Trophoblast cell (in vitro differentiated cells and primary cell): ENCODE measurements at regions not wholly inside any gene's neighbourhood (a gene's known extent, or its start where the extent isn't known, plus 50 kb on each side); places are given as distances from the start of the nearest gene placed in this dataset.
"Not testable (repeated sequence)": the region's sequence is repeated elsewhere in the genome, so short reads cannot be mapped to it uniquely, and the experiment has no call there.

Experiments
- DNase-seq, 2 donors: peaks; one replicate each; pipeline ENCODE4 v3.0.0-alpha.2; 2016
- H2AFZ ChIP-seq: 2 replicates; pipeline ENCODE4 v1.6.1; 2013; ENCODE audit warnings: low read length, moderate library complexity, mild to moderate bottlenecking; ENCODE audit not compliant: insufficient read depth, poor library complexity
- H2AK5ac ChIP-seq: 2 replicates; pipeline ENCODE4 v1.6.1; 2013; ENCODE audit warnings: mild to moderate bottlenecking, low read length
- H2BK120ac ChIP-seq: 2 replicates; pipeline ENCODE4 v1.6.1; 2013; ENCODE audit warnings: low read length, mild to moderate bottlenecking, moderate library complexity; ENCODE audit not compliant: insufficient read depth, poor library complexity
- H2BK12ac ChIP-seq: 2 replicates; pipeline ENCODE4 v1.6.1; 2013; ENCODE audit warnings: mild to moderate bottlenecking, low read length, moderate library complexity
- H2BK5ac ChIP-seq: 2 replicates; pipeline ENCODE4 v1.6.1; 2013; ENCODE audit warnings: low read length, low read depth, moderate library complexity, mild to moderate bottlenecking; ENCODE audit not compliant: poor library complexity
- H3K14ac ChIP-seq: 2 replicates; pipeline ENCODE4 v1.6.1; 2013; ENCODE audit warnings: mild to moderate bottlenecking, low read length
- H3K18ac ChIP-seq: 2 replicates; pipeline ENCODE4 v1.6.1; 2013; ENCODE audit warnings: mild to moderate bottlenecking, low read length
- H3K23ac ChIP-seq: 2 replicates; pipeline ENCODE4 v1.6.1; 2013; ENCODE audit warnings: low read length
- H3K27ac ChIP-seq: 2 replicates; pipeline ENCODE4 v1.5.1; 2013; ENCODE audit warnings: low read depth, mild to moderate bottlenecking, inconsistent platforms, low read length, moderate library complexity
- H3K27me3 ChIP-seq: 2 replicates; pipeline ENCODE4 v1.6.1; 2013; ENCODE audit warnings: inconsistent platforms, mild to moderate bottlenecking, low read length, moderate library complexity; ENCODE audit not compliant: insufficient read depth
- H3K36me3 ChIP-seq, 2 experiments: 1 replicate in 1 of 2; 2 replicates in 1 of 2; pipeline ENCODE4 v1.6.1; 2013; ENCODE audit warnings: low read length in 2 of 2, mild to moderate bottlenecking in 2 of 2, moderate library complexity in 1 of 2; ENCODE audit not compliant: insufficient read depth in 2 of 2, control insufficient read depth in 1 of 2
- H3K4ac ChIP-seq: 2 replicates; pipeline ENCODE4 v1.6.1; 2013; ENCODE audit warnings: low read depth, mild to moderate bottlenecking, low read length, moderate library complexity
- H3K4me1 ChIP-seq, 2 experiments: 1 replicate in 1 of 2; 2 replicates in 1 of 2; pipeline ENCODE4 v1.6.1; 2013; ENCODE audit warnings: low read length in 2 of 2, mild to moderate bottlenecking in 2 of 2, moderate library complexity in 1 of 2; ENCODE audit not compliant: insufficient read depth in 2 of 2, control insufficient read depth in 1 of 2
- H3K4me2 ChIP-seq: 2 replicates; pipeline ENCODE4 v1.6.1; 2013; ENCODE audit warnings: inconsistent platforms, mild to moderate bottlenecking, low read length, moderate library complexity
- H3K4me3 ChIP-seq: 2 replicates; pipeline ENCODE4 v1.5.1; 2013; ENCODE audit warnings: mild to moderate bottlenecking, low read depth, low read length, inconsistent platforms
- H3K79me1 ChIP-seq: one replicate; pipeline ENCODE4 v1.6.1; 2013; ENCODE audit warnings: low read length
- H3K79me2 ChIP-seq: 2 replicates; pipeline ENCODE4 v1.6.1; 2013; ENCODE audit warnings: low read length, mild to moderate bottlenecking; ENCODE audit not compliant: control insufficient read depth, insufficient read depth, poor library complexity
- H3K9ac ChIP-seq: 2 replicates; pipeline ENCODE4 v1.6.1; 2013; ENCODE audit warnings: mild to moderate bottlenecking, low read length
- H3K9me3 ChIP-seq: 2 replicates; pipeline ENCODE4 v1.6.1; 2013; ENCODE audit warnings: low read depth, mild to moderate bottlenecking, control low read depth, inconsistent platforms, low read length; ENCODE audit not compliant: insufficient read depth
- H4K12ac ChIP-seq: 2 replicates; pipeline ENCODE4 v1.6.1; 2013; ENCODE audit warnings: low read depth, mild to moderate bottlenecking, low read length, moderate library complexity
- H4K8ac ChIP-seq: 2 replicates; pipeline ENCODE4 v1.6.1; 2013; ENCODE audit warnings: low read depth, mild to moderate bottlenecking, low read length, moderate library complexity
- H4K91ac ChIP-seq: one replicate; pipeline ENCODE4 v1.6.1; 2013; ENCODE audit warnings: low read depth, mild to moderate bottlenecking, low read length, moderate library complexity
- WGBS: extraction: QIAGEN DNeasy Blood & Tissue Kit; methylation state at CpG from one replicate; pipeline ENCODE4 v1.1.7; 2013; ENCODE audit warnings: missing lambda C conversion rate; ENCODE audit not compliant: insufficient read length, insufficient coverage; ENCODE audit errors: extremely low coverage; 5-methylcytosine and 5-hydroxymethylcytosine counted together

GRCh38 chrX:132302687-132303086 is 83.4 kb upstream of the RAP2C start:
- H3K14ac ChIP-seq, H3K4me1 ChIP-seq, H4K12ac ChIP-seq, H4K8ac ChIP-seq, H3K9me3 ChIP-seq, H2BK5ac ChIP-seq, DNase-seq, H3K79me1 ChIP-seq, H3K18ac ChIP-seq, H4K91ac ChIP-seq, H3K4me3 ChIP-seq, H3K23ac ChIP-seq, H3K27me3 ChIP-seq, H2BK12ac ChIP-seq, H3K9ac ChIP-seq, H2BK120ac ChIP-seq, H2AK5ac ChIP-seq, H3K27ac ChIP-seq, H3K4me2 ChIP-seq, H2AFZ ChIP-seq, H3K4ac ChIP-seq, H3K36me3 ChIP-seq, H3K79me2 ChIP-seq: not testable (repeated sequence)
- WGBS: no CpG with 5 or more reads among the region's 3 CpGs

GRCh38 chrX:132294776-132295495 is 75.7 kb upstream of the RAP2C start:
- H3K9me3 ChIP-seq: no peaks in the 10 kb centered on the region
- no peak overlapping the region for H4K8ac ChIP-seq
- H3K14ac ChIP-seq: no peak overlapping the region
- H3K4me2 ChIP-seq: no peak overlapping the region
- H2AK5ac ChIP-seq: no peak overlapping the region
- H3K4me3 ChIP-seq: no peak overlapping the region
- H3K27ac ChIP-seq: no peak overlapping the region
- H3K27me3 ChIP-seq: no peaks in the 10 kb centered on the region
- H3K9ac ChIP-seq: no peak overlapping the region
- H2AFZ ChIP-seq: no peak overlapping the region
- WGBS: no CpG with 5 or more reads among the region's 2 CpGs
- H2BK120ac ChIP-seq: no peak overlapping the region
- no peaks in the 10 kb centered on the region for H3K36me3 ChIP-seq
- no peak overlapping the region for H2BK5ac ChIP-seq
- H4K91ac ChIP-seq: no peak overlapping the region
- H2BK12ac ChIP-seq: no peak overlapping the region
- H4K12ac ChIP-seq: no peak overlapping the region
- H3K79me1 ChIP-seq: no peaks in the 10 kb centered on the region
- H3K79me2 ChIP-seq: no peaks in the 10 kb centered on the region
- H3K23ac ChIP-seq: no peak overlapping the region
- no peaks in the 10 kb centered on the region for H3K4me1 ChIP-seq
- H3K18ac ChIP-seq: no peak overlapping the region
- H3K4ac ChIP-seq: no peak overlapping the region
- peak; percentile 62 to 76 for DNase-seq

GRCh38 chrX:132294192-132294591 is 74.9 kb upstream of the RAP2C start:
- no peak overlapping the region for H2BK120ac ChIP-seq
- H4K91ac ChIP-seq: no peak overlapping the region
- H4K12ac ChIP-seq: no peak overlapping the region
- H3K27me3 ChIP-seq: no peaks in the 10 kb centered on the region
- no peak overlapping the region for H4K8ac ChIP-seq
- H3K23ac ChIP-seq: no peak overlapping the region
- no peaks in the 10 kb centered on the region for H3K79me2 ChIP-seq
- H3K18ac ChIP-seq: no peak overlapping the region
- no peak overlapping the region for H3K4me2 ChIP-seq
- H3K27ac ChIP-seq: no peak overlapping the region
- H3K79me1 ChIP-seq: no peaks in the 10 kb centered on the region
- H2BK5ac ChIP-seq: no peak overlapping the region
- H3K4me3 ChIP-seq: no peak overlapping the region
- no peak overlapping the region for H3K9ac ChIP-seq
- H3K14ac ChIP-seq: no peak overlapping the region
- H2BK12ac ChIP-seq: no peak overlapping the region
- H2AFZ ChIP-seq: no peak overlapping the region
- no CpG with 5 or more reads among the region's 1 CpG for WGBS
- no peaks in the 10 kb centered on the region for H3K9me3 ChIP-seq
- peak in 1 of 2 donors; percentile 12 for DNase-seq
- no peak overlapping the region for H2AK5ac ChIP-seq
- no peak overlapping the region for H3K4ac ChIP-seq
- no peaks in the 10 kb centered on the region for H3K36me3 ChIP-seq
- H3K4me1 ChIP-seq: no peaks in the 10 kb centered on the region

- H3K79me1 ChIP-seq: no peaks in the 10 kb centered on the region
- H3K79me2 ChIP-seq: no peaks in the 10 kb centered on the region
- H3K4ac ChIP-seq: no peak overlapping the region
- no peak overlapping the region for H3K27ac ChIP-seq
- no peaks in the 10 kb centered on the region for H3K27me3 ChIP-seq
- no peak overlapping the region for H4K12ac ChIP-seq
- WGBS: no CpG with 5 or more reads among the region's 5 CpGs
- no peak overlapping the region for H4K8ac ChIP-seq
- H3K9ac ChIP-seq: no peak overlapping the region
- H2BK5ac ChIP-seq: no peak overlapping the region
- no peaks in the 10 kb centered on the region for H3K36me3 ChIP-seq
- H3K18ac ChIP-seq: no peak overlapping the region
- H3K23ac ChIP-seq: no peak overlapping the region
- H3K4me1 ChIP-seq: no peaks in the 10 kb centered on the region
- no peak overlapping the region for H2AK5ac ChIP-seq
- H3K14ac ChIP-seq: no peak overlapping the region
- H3K9me3 ChIP-seq: no peaks in the 10 kb centered on the region
- DNase-seq: peak; percentile 36 to 79
- H3K4me2 ChIP-seq: no peak overlapping the region
- no peak overlapping the region for H2BK12ac ChIP-seq
- H4K91ac ChIP-seq: no peak overlapping the region
- no peak overlapping the region for H2AFZ ChIP-seq
- no peak overlapping the region for H3K4me3 ChIP-seq
- no peak overlapping the region for H2BK120ac ChIP-seq
Observed at GRCh38 chrX:132292793-132293192, 73.5 kb upstream of the RAP2C start.
